ENCODE measurements at regions not wholly inside any gene's neighbourhood (a gene's known extent, or its start where the extent isn't known, plus 50 kb on each side); places are given as distances from the start of the nearest gene placed in this dataset.
"Not testable (repeated sequence)": the region's sequence is repeated elsewhere in the genome, so short reads cannot be mapped to it uniquely, and the experiment has no call there.

- DNase-seq (ENCODE audit: low read depth), result no peak
Observed at GRCh38 chr13:90246687-90247345, 1100.7 kb upstream of the MIR17HG start.

GRCh38 chr13:90253806-90254205 lies 1093.7 kb upstream of the MIR17HG start:
- DNase-seq (ENCODE audit: low read depth), result no peak

DNA sequence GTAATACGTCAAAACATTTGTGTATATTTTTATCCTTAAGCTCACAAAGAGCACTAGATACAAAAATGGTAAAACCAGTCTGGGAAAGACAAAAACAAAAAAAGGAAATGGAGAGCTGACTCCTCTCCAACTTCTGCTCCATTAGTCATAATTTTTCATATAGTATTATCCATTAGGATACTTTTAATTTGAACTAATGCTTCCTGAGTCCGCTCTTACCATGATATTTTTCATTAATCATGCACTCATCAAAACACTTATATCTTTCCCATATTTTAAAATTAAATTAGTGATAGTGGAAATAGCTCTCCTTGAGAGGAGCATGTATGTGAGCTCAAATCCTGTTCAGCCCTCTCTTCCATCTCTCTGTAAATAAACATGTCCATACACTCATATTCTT lies 1093.0 kb upstream of the MIR17HG start:
- DNase-seq (ENCODE audit: low read depth), result no peak

DNA sequence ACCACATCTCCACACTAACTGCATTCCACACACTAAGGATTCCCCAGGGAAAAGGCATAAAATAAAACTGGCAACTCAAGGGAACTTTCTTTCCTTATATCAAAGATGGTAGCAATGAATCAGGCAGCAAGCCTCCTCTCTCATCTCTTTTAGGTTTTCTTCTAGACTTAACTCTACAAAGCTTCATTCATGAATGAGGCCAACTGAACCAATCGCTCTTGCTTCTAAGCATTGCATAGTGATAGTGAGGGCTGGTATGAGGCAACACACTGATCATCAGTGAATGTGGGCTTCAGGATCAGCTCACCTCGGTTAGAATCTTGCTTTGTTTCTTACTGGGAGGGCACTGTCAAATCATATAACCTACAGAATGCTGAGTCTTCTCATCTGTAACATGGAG lies 1090.7 kb upstream of the MIR17HG start:
- DNase-seq (ENCODE audit: low read depth), result no peak

DNA sequence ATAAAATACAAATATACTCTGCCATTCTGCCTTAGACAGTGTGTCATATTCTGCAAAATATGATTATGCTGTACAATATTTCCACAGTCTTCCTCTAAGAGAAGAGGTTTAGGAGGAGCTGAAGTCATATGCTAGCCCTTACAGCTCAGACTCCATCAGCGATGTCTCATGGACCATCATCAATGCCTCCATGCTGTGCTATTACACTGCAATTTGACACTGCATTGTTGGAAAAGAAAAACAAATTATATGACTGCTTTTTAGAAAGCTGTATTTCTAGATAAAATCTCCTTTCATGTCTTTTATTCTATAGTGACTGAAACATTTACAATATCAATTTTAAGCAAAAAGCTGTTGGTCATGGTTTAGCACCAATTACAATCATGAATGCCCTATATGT lies 1089.4 kb upstream of the MIR17HG start:
- no peak for DNase-seq (ENCODE audit: low read depth)

DNA sequence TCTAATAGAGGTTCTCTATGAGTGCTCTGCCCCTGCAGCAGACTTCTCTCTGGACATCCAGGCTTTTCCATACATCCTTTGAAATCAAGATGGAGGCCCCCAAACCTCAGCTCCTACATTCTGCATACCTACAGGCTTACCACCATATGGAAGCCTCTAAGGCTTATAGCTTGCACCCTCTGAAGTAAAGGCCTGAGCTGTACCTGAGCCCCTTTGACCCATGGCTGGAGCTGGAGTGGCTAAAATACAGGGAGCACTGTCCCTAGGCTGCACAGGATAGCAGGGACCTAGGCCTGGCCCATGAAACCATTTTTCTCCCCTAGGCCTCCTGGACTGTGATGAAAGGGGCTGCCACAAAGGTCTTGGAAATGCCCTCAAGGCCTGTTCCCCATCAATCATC lies 1086.1 kb upstream of the MIR17HG start:
- no peak for DNase-seq (ENCODE audit: low read depth)

GRCh38 chr13:90270226-90270625 lies 1077.3 kb upstream of the MIR17HG start:
- DNase-seq (ENCODE audit: low read depth), result no peak

- DNase-seq (ENCODE audit: low read depth), result no peak
Observed at GRCh38 chr13:90272356-90272755, 1075.1 kb upstream of the MIR17HG start.

GRCh38 chr13:90276216-90276615 lies 1071.3 kb upstream of the MIR17HG start:
- DNase-seq (ENCODE audit: low read depth), result no peak

- not testable (repeated sequence) for DNase-seq (ENCODE audit: low read depth)
Observed at GRCh38 chr13:90278231-90278630, 1069.3 kb upstream of the MIR17HG start.

DNA sequence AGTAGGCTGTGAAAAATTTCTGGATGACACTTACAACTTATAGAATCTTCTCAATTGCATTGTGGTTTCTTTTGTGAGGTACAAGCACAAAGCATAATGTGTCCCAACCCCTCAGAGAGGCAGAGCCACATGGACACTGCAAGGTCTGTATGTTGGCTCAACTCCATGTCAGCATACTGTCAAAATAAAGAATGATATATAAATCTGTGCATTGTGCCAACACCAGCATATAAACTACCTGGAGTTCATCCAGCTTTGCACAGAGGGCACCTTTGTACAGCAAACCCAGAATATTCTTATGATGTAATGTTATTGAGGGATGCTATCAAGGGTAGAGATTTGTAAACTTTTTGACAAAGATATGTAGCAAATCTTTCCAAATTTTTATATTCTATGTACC lies 1065.8 kb upstream of the MIR17HG start:
- no peak for DNase-seq (ENCODE audit: low read depth)

- DNase-seq (ENCODE audit: low read depth), result no peak
Observed at GRCh38 chr13:90287521-90287920, 1060.0 kb upstream of the MIR17HG start.

GRCh38 chr13:90293793-90294361 lies 1053.6 kb upstream of the MIR17HG start:
- no peak for DNase-seq (ENCODE audit: low read depth)

DNA sequence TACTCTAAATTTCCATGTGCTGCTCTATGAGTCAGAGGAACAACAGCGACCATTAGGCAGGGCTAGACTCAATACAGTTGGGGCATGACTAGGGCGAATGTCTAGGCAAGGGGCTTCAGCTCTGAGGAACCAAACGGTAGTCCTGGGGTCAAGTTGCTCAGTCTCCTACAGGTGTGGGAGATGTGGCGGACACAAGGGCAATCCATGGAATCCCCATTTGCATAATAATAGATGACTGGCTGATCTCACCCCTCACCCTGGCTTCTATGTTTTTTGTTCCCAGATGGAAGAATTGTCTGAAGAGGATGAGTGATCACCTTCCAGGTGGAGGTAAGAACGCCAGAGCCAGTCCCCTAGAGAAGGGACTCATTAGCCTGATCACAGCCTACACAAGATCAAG lies 1048.2 kb upstream of the MIR17HG start:
- DNase-seq (ENCODE audit: low read depth), result no peak

GRCh38 chr13:90300015-90300414 lies 1047.5 kb upstream of the MIR17HG start:
- no peak for DNase-seq (ENCODE audit: low read depth)

- no peak for DNase-seq (ENCODE audit: low read depth)
Observed at GRCh38 chr13:90302107-90302506, 1045.4 kb upstream of the MIR17HG start.

GRCh38 chr13:90305796-90306195 lies 1041.7 kb upstream of the MIR17HG start:
- no peak for DNase-seq (ENCODE audit: low read depth)

DNA sequence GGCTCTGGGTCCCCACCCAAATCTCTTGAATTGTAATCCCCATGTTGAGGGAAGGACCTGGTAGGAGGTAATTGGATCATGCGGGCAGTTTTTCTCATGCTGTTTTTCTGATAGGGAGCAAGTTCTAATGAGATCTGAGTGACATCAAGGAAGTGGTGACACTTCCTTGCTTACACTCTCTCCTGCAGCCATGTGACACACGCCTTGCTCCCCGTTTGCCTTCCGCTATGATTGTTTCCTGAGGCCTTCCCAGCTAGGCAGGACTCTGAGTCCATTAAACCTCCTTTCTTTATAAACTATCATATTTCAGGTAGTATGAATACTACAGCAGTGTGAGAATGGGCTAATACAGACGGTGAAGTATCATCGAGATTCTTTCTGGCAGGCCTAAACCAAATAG lies 1040.4 kb upstream of the MIR17HG start:
- no peak for DNase-seq (ENCODE audit: low read depth)

DNA sequence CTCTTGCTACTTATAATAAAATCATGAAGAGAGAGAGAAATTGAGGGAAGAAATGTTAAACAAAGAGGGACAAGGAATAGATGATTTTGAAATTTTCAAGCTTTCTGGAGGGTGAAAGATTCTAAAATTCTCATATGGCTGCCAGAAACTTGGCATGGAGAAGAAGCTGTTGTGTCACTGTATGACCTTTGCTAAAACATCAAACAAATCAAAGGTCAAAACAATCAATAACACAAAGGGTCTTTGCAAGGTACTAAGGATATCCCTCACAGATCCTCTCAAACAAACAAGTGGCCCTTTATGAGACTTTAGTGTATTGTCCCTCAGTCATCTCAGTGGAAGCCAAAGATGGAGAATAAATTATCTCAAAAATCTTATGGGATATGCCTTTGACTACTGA lies 1039.2 kb upstream of the MIR17HG start:
- no peak for DNase-seq (ENCODE audit: low read depth)

DNA sequence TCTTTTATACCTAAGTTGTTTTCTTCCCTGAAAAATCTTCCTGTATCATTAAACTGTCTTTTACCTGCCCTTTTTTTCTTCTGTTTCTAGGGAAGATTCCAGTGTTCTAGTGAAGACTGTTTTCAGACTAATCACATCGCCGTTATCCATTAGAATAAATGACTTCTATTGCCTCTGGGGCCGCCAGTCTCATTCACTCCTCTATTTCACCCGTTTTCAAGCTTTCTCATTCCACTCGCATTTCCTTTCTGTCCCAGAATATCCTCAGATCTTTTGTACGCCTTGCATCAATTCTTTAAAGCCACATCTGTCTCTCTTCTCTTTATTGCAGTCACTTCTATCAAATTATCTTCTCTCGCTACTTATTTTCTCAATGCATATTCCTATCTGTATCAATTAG lies 1035.6 kb upstream of the MIR17HG start:
- no peak for DNase-seq (ENCODE audit: low read depth)

GRCh38 chr13:90315061-90315460 lies 1032.4 kb upstream of the MIR17HG start:
- DNase-seq (ENCODE audit: low read depth), result no peak

- no peak for DNase-seq (ENCODE audit: low read depth)
Observed at GRCh38 chr13:90320664-90321063, 1026.8 kb upstream of the MIR17HG start.

DNA sequence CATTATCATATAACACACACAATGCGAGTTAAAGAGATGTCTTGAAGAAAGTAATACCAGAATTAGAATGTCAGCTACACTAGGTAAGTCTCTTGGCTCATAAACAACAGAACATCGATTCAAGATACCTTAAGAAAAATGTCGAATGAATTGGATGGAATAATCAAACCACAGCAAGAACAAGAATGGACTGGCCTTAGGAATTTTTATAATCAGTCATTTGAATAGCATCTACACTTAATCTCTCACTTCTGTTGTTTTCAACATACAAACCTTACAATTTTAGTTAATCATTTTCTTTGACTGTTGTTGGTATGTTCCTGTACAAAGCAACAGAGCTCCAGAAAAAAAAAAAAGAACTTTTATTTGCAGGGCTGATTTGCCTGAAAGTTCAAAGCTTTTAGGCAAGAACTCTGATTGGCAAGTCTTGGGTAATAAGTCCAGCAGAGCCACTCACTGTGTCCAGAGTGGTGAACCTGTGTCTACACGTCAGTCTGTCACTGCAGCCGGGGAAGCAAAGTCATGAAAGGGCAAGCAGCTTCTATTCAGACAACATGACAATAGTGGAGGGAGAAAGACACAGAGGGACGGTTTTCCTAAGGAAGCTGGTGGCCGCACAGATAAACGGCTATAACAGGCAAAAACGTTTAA lies 1026.1 kb upstream of the MIR17HG start:
- no peak for DNase-seq (ENCODE audit: low read depth)

DNA sequence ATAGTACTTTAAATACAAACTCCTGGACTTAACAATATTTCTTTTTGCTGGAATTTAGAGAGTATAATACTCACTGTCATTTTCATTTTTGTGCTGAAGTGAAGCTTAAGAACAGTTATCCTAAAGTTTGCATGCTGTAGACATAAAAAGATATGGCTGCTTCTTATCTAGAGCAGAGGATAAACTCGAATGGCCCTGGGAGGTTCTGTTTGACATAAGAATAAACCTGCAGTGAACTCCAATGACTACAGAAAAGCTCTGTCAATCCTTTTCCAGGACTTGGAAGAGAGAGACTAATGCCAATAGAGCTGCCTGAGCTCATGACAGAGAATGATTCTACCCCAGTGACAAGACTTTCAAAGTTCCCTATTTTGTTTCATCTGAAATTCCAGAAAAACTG lies 1017.8 kb upstream of the MIR17HG start:
- no peak for DNase-seq (ENCODE audit: low read depth)

All from stimulated activated CD4-positive, alpha-beta T cell treated with anti-CD3 and anti-CD28 coated beads, Interleukin-2, amount 100 ng/mL, for 4 hours (primary cell).